KMS-11 (cell line): ENCODE measurements at regions not wholly inside any gene's neighbourhood (a gene's known extent, or its start where the extent isn't known, plus 50 kb on each side); places are given as distances from the start of the nearest gene placed in this dataset.

Experiments
- H2AFZ ChIP-seq: fragments of 200-600 bp; sonication (generic); 2 replicates; pipeline ENCODE4 v1.6.1; 2016; ENCODE audit warnings: antibody characterized with exemption, mixed run types, low read depth
- H3K27ac ChIP-seq: fragments of 200-600 bp; sonication (generic); 2 replicates; pipeline ENCODE4 v1.6.1; 2016; ENCODE audit warnings: mild to moderate bottlenecking, mixed run types
- H3K27me3 ChIP-seq: fragments of 200-600 bp; sonication (generic); 2 replicates; pipeline ENCODE4 v1.6.1; 2017; ENCODE audit warnings: mild to moderate bottlenecking, low read depth, mixed run types, moderate library complexity; ENCODE audit not compliant: insufficient read depth
- H3K36me3 ChIP-seq: fragments of 200-600 bp; sonication (generic); 2 replicates; pipeline ENCODE4 v1.6.1; 2017; ENCODE audit warnings: mild to moderate bottlenecking, mixed run types; ENCODE audit not compliant: insufficient read depth
- H3K4me1 ChIP-seq: fragments of 200-600 bp; sonication (generic); 2 replicates; pipeline ENCODE4 v1.6.1; 2016; ENCODE audit warnings: mild to moderate bottlenecking, low read depth, mixed run types; ENCODE audit not compliant: poor library complexity, severe bottlenecking
- H3K4me2 ChIP-seq: fragments of 200-600 bp; sonication (generic); 2 replicates; pipeline ENCODE4 v1.7.0; 2016; ENCODE audit warnings: mild to moderate bottlenecking, mixed run types
- H3K4me3 ChIP-seq: fragments of 200-600 bp; sonication (generic); IDR thresholded peaks from 2 replicates; pipeline ENCODE4 v1.6.1; 2017; ENCODE audit warnings: low read depth, low read length, mixed read lengths; ENCODE audit not compliant: insufficient read depth
- H3K79me2 ChIP-seq: fragments of 200-600 bp; sonication (generic); 2 replicates; pipeline ENCODE4 v1.6.1; 2016; ENCODE audit warnings: low read depth, mixed run types; ENCODE audit not compliant: insufficient read depth
- H3K9ac ChIP-seq: fragments of 200-600 bp; sonication (generic); 2 replicates; pipeline ENCODE4 v1.6.1; 2016; ENCODE audit warnings: mild to moderate bottlenecking, mixed run types
- H4K20me1 ChIP-seq: fragments of 200-600 bp; sonication (generic); 2 replicates; pipeline ENCODE4 v1.6.1; 2016; ENCODE audit warnings: mild to moderate bottlenecking, mixed run types; ENCODE audit not compliant: insufficient read depth
- TF ChIP-seq, protein P1 (sequence below): fragments of 200-600 bp; sonication (generic); conservative IDR thresholded peaks from 2 replicates; pipeline ENCODE4 v1.6.1; 2017; ENCODE audit warnings: low read depth, mild to moderate bottlenecking, antibody characterized with exemption, low read length, moderate library complexity, mixed read lengths

DNA sequence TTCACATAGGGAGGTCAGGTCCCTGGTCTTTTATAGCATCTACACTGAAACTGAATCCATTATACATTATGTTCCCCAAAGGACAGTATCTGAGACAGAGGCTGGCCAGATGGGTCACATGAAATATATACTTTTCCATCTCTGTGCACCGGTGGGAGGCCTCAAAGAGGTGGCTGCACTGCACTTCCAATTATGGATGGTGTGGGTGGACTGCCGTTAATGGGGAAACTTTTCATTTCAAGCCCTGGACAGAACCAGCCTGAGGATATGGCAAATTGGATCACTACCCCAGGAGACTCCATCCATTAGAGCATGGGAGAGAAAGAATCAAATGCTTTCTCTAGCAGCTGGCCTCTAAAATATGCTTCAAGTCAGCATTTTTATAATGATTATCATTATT lies 280.5 kb upstream of the OPRM1 start:
- TF ChIP-seq, protein P1, sequence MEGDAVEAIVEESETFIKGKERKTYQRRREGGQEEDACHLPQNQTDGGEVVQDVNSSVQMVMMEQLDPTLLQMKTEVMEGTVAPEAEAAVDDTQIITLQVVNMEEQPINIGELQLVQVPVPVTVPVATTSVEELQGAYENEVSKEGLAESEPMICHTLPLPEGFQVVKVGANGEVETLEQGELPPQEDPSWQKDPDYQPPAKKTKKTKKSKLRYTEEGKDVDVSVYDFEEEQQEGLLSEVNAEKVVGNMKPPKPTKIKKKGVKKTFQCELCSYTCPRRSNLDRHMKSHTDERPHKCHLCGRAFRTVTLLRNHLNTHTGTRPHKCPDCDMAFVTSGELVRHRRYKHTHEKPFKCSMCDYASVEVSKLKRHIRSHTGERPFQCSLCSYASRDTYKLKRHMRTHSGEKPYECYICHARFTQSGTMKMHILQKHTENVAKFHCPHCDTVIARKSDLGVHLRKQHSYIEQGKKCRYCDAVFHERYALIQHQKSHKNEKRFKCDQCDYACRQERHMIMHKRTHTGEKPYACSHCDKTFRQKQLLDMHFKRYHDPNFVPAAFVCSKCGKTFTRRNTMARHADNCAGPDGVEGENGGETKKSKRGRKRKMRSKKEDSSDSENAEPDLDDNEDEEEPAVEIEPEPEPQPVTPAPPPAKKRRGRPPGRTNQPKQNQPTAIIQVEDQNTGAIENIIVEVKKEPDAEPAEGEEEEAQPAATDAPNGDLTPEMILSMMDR: no peak
- no peaks in the 10 kb centered on the region for H3K27me3 ChIP-seq
- no peak overlapping the region for H3K4me2 ChIP-seq
- H3K79me2 ChIP-seq: no peaks in the 10 kb centered on the region
- no peaks in the 10 kb centered on the region for H3K4me1 ChIP-seq
- H3K9ac ChIP-seq: no peak overlapping the region
- no peak overlapping the region for H3K27ac ChIP-seq
- H4K20me1 ChIP-seq: no peaks in the 10 kb centered on the region
- no peaks in the 10 kb centered on the region for H3K36me3 ChIP-seq
- no peak overlapping the region for H2AFZ ChIP-seq
- no peak overlapping the region for H3K4me3 ChIP-seq

DNA sequence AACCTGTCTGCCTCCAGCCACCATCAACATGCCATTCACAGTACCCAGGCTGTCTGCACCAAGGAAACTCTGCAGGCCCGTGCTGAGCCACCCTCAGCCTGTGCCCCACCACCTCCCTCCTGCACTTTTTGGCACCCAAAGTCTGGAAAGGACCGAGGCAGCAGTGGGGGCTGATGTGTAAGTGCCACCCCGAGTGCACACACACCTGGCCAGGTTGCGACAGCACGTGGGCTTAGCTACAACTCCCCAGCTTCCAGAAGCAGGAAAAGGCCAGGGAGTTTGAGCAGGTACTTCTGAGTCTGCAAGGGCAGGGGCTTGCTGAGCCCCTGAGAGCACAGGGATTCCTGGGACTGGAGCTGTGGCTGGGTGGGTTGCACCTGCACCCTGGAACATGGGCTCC lies 303.3 kb upstream of the OPRM1 start:
- no peak overlapping the region for H3K27ac ChIP-seq
- H3K9ac ChIP-seq: no peak overlapping the region
- no peaks in the 10 kb centered on the region for H3K27me3 ChIP-seq
- no peak overlapping the region for H3K4me2 ChIP-seq
- no peaks in the 10 kb centered on the region for H3K36me3 ChIP-seq
- TF ChIP-seq, protein P1: no peak
- H3K4me1 ChIP-seq: no peaks in the 10 kb centered on the region
- no peaks in the 10 kb centered on the region for H3K79me2 ChIP-seq
- H3K4me3 ChIP-seq: no peak overlapping the region
- H2AFZ ChIP-seq: no peak overlapping the region
- H4K20me1 ChIP-seq: no peaks in the 10 kb centered on the region

DNA sequence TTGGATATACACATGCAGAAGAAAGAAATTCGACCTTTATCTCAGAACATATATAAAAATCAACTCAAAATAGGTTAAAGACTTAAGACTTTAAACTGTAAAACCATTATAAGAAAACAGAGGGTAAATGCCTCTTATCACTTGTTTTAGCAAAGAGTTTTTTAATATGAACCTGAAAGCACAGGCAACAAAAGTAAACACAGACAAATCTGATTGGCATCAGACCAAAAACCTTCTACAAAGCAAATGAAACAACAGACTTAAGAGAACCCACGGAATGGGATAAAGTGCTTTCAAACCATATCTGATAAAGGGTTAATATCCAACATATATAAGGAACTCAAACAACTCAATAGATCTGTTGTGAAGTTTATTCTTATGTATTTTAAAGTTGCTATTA lies 309.9 kb upstream of the OPRM1 start:
- H3K36me3 ChIP-seq: no peaks in the 10 kb centered on the region

DNA sequence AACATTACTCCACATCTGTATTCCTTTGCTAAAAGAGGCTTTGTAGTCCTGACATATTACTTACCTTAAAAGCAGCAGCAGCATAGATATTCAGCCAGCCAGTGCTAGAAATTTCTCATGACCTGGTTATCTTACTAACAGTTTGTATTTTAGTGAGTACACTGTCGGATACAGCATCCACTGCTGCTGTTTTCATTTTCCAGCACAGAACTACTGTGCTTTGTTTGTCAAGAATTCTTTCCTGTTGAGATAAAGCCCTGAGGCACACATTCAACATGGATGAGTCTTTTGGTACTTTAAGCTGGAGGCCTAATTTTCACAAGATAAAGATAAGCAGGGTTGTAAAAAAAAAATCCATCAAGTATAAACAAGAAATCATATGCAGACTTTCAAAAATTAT lies 311.2 kb upstream of the OPRM1 start:
- no peak overlapping the region for H3K27ac ChIP-seq
- H3K9ac ChIP-seq: no peak overlapping the region
- H4K20me1 ChIP-seq: no peaks in the 10 kb centered on the region
- H3K27me3 ChIP-seq: no peaks in the 10 kb centered on the region
- no peak overlapping the region for H3K4me2 ChIP-seq
- no peaks in the 10 kb centered on the region for H3K36me3 ChIP-seq
- H2AFZ ChIP-seq: no peak overlapping the region
- TF ChIP-seq, protein P1: no peak
- no peak overlapping the region for H3K4me3 ChIP-seq
- H3K4me1 ChIP-seq: no peaks in the 10 kb centered on the region
- no peaks in the 10 kb centered on the region for H3K79me2 ChIP-seq

More for the DNA sequence above, 309.9 kb upstream of the OPRM1 start:
- no peaks in the 10 kb centered on the region for H3K27me3 ChIP-seq
- H4K20me1 ChIP-seq: no peaks in the 10 kb centered on the region
- no peak overlapping the region for H3K4me3 ChIP-seq
- H3K9ac ChIP-seq: no peak overlapping the region
- no peaks in the 10 kb centered on the region for H3K79me2 ChIP-seq
- no peak overlapping the region for H3K4me2 ChIP-seq
- H3K4me1 ChIP-seq: no peaks in the 10 kb centered on the region
- H2AFZ ChIP-seq: no peak overlapping the region
- TF ChIP-seq, protein P1: no peak
- no peak overlapping the region for H3K27ac ChIP-seq
